Muscle of leg (tissue), 3 donors: ENCODE measurements at regions not wholly inside any gene's neighbourhood (a gene's known extent, or its start where the extent isn't known, plus 50 kb on each side); places are given as distances from the start of the nearest gene placed in this dataset.

ENCODE experiments used
- DNase-seq: peaks from one replicate; pipeline ENCODE4 v3.0.0; 2013
- H3K27ac ChIP-seq: one replicate; pipeline ENCODE4 v1.5.1; 2013; ENCODE audit warnings: mild to moderate bottlenecking, low read length, control low read depth
- H3K27me3 ChIP-seq: one replicate; pipeline ENCODE4 v1.6.1; 2013; ENCODE audit warnings: low read length; ENCODE audit not compliant: control insufficient read depth, insufficient read depth
- H3K36me3 ChIP-seq: one replicate; pipeline ENCODE4 v1.6.1; 2013; ENCODE audit warnings: low read length; ENCODE audit not compliant: control insufficient read depth, insufficient read depth
- H3K4me1 ChIP-seq: one replicate; pipeline ENCODE4 v1.6.1; 2013; ENCODE audit warnings: low read length; ENCODE audit not compliant: control insufficient read depth, insufficient read depth
- H3K4me3 ChIP-seq: one replicate; pipeline ENCODE4 v1.5.1; 2013; ENCODE audit warnings: low read length, control low read depth
- H3K9me3 ChIP-seq: replicated peaks from 2 replicates; pipeline ENCODE4 v1.6.1; 2013; ENCODE audit warnings: low read depth, low read length; ENCODE audit not compliant: control insufficient read depth
- WGBS: methylation state at CpG from one replicate; pipeline ENCODE4 v1.1.5; 2013; ENCODE audit warnings: missing lambda C conversion rate; ENCODE audit not compliant: insufficient coverage; 5-methylcytosine and 5-hydroxymethylcytosine counted together

DNA sequence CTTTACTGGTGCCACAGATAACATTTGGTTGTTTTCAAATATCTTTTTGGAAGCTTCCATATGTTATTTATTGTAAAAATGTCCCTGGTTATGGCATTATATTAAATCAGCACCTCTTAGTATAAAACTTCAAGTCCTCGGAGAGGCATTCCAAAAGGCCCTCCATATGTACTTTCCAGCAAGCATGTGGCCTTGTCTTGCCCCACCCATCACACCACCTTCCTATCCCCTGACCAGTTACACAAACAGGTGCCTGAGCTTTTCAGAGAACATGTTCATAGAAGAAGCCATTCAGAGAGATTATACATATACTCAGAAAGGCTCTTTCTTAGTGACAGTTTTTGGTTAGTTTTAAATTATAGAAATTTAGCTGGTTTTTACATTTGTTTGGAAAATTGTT, 92.4 kb upstream of the PRKG1 start:
- DNase-seq, result no peak
- Histone ChIP-seq H3K27ac (no peak overlapping the region), H3K4me3 (no peak overlapping the region), H3K36me3 (no peaks in the 10 kb centered on the region), H3K9me3 (no peaks in the 10 kb centered on the region), H3K4me1 (no peaks in the 10 kb centered on the region), H3K27me3 (no peaks in the 10 kb centered on the region)
- WGBS, result 80% methylated on average over 1 of the region's 1 CpG

- Histone ChIP-seq H3K4me3 (no peak overlapping the region), H3K27me3 (no peaks in the 10 kb centered on the region), H3K36me3 (no peaks in the 10 kb centered on the region), H3K4me1 (no peaks in the 10 kb centered on the region), H3K9me3 (no peaks in the 10 kb centered on the region), H3K27ac (no peak overlapping the region)
- no peak for DNase-seq
- no CpG with 5 or more reads among the region's 4 CpGs for WGBS
Observed at GRCh38 chr10:50982989-50983388, 91.3 kb upstream of the PRKG1 start.

GRCh38 chr10:50987934-50988333, 86.4 kb upstream of the PRKG1 start:
- no peak overlapping the region for H3K27ac ChIP-seq
- no peak overlapping the region for H3K4me3 ChIP-seq
- no peaks in the 10 kb centered on the region for H3K9me3 ChIP-seq
- DNase-seq, result no peak
- no peaks in the 10 kb centered on the region for H3K36me3 ChIP-seq
- H3K4me1 ChIP-seq, result peaks cover 10% of the 10 kb centered on the region
- H3K27me3 ChIP-seq, result peaks cover 21% of the 10 kb centered on the region
- WGBS, result no CpG with 5 or more reads among the region's 2 CpGs

- Histone ChIP-seq H3K9me3 (no peaks in the 10 kb centered on the region), H3K4me1 (peaks cover 18% of the 10 kb centered on the region), H3K27me3 (peaks cover 26% of the 10 kb centered on the region), H3K36me3 (no peaks in the 10 kb centered on the region), H3K4me3 (no peak overlapping the region), H3K27ac (no peak overlapping the region)
- 20% methylated on average over 1 of the region's 4 CpGs for WGBS
- DNase-seq, result peak; percentile 42
Observed at GRCh38 chr10:50988792-50989191, 85.5 kb upstream of the PRKG1 start.

- WGBS, result 0% methylated on average over 14 of the region's 49 CpGs
- H3K4me3 ChIP-seq, result peak overlapping the region; percentile 81
- H3K9me3 ChIP-seq, result no peaks in the 10 kb centered on the region
- peaks cover 26% of the 10 kb centered on the region for H3K27me3 ChIP-seq
- no peaks in the 10 kb centered on the region for H3K36me3 ChIP-seq
- peaks cover 21% of the 10 kb centered on the region for H3K4me1 ChIP-seq
- peak; percentile 81 for DNase-seq
- H3K27ac ChIP-seq, result peak overlapping the region; percentile 91
Observed at GRCh38 chr10:50990568-50991455, 83.5 kb upstream of the PRKG1 start.

- Histone ChIP-seq H3K4me1 (peaks cover 21% of the 10 kb centered on the region), H3K36me3 (no peaks in the 10 kb centered on the region), H3K9me3 (no peaks in the 10 kb centered on the region), H3K4me3 (peak overlapping the region; percentile 81), H3K27me3 (peaks cover 26% of the 10 kb centered on the region), H3K27ac (peak overlapping the region; percentile 91)
- DNase-seq, result peak; percentile 77
- 1% methylated on average over 64 of the region's 72 CpGs for WGBS
Observed at GRCh38 chr10:50991456-50992355, 82.6 kb upstream of the PRKG1 start.

DNA sequence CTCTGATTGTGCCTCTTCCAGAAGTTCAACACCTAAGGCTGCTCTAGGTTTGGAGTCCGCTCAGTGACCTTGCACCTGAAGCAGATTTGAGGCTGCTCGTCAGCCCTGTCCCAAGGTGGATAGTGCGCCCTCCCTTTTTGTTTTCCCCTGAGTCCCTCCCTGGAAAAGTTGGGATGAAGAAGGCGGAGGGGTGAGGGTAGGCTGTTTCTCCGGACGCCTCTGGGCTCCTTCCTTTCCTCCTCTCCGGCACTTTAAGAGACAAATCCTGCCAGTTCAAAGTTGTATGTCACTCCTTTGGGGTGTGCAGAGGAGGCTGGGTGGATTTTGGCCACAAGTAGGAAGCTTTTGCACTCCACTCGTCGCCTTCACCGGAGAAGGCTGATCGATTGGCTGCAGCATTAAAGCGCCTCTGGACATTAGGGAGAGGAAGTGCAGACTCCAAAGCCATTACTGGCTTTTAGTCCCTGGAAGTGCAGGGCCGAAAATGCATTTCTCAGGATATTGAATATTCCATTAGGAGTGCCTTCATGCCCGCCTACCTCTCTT, 81.9 kb upstream of the PRKG1 start:
- Histone ChIP-seq H3K36me3 (no peaks in the 10 kb centered on the region), H3K27ac (peak overlapping the region; percentile 83), H3K4me1 (peaks cover 21% of the 10 kb centered on the region), H3K4me3 (peak overlapping the region; percentile 81), H3K9me3 (no peaks in the 10 kb centered on the region), H3K27me3 (peaks cover 26% of the 10 kb centered on the region)
- 4% methylated on average over 10 of the region's 14 CpGs for WGBS
- DNase-seq, result peak; percentile 81

DNA sequence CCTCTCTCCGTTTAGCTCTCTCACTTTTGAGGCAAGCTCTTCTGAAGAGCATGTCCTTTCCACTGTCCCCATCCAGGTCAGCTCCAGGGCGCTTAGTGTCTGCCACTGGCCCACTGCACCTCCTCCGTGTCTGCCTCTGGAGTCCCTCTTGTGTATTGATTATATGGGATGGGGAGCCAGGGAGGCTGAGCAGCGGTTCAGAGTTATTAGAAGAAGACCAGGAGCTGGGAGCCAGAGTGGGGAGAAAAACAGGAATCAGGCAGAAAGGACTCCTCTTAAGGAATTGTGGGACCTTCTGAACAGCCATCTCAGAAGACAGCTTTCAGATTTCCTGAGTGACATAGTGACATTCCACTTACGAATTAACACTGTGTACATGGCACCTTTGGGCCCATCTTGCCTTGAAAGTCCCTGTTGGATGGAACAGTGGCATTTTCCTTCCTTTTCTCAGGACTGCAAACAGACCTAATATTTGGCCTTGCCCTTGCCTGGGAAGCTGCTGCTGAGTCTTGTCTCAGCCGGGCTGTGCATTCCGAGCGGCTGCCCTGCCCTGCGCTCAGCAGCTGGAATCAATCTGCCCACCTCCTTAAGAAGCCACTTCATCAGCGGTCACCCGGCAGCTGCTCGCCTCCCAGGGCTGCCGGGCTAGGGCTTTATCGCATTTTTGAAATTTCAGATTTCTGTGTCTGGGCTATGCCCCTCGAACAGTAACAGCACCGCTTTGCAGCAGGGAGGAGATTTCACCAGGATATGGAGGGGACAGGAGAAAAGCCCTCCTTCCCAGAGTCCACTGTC, 81.1 kb upstream of the PRKG1 start:
- H3K27me3 ChIP-seq, result peaks cover 26% of the 10 kb centered on the region
- H3K27ac ChIP-seq, result peak overlapping the region; percentile 83
- H3K4me3 ChIP-seq, result peak overlapping the region; percentile 81
- H3K4me1 ChIP-seq, result peaks cover 21% of the 10 kb centered on the region
- H3K9me3 ChIP-seq, result no peaks in the 10 kb centered on the region
- WGBS, result 24% methylated on average over 12 of the region's 16 CpGs
- H3K36me3 ChIP-seq, result no peaks in the 10 kb centered on the region
- peak; percentile 45 for DNase-seq

DNA sequence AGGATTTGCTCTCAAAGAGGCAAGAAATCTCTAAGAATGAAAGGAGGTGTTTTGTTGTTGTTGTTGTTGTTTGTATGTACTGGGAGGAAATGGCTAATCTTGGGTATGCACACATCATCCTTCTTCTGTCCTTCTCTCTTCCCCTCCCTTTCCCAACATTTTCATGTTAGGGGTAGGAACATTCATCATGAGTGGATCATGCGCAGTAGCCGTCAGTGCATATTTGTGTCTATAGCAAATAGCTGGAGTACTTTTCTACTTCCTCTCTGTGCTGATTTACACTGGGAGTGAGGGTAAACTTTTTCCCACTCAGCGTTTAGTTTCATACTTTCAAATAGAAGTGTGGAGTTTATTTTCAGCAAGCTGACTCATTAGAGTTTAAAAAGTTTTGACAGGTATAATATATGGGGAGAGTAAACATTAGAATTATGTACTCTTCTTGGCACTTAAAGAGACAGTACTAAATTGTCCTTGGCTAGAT, 80.5 kb upstream of the PRKG1 start:
- Histone ChIP-seq H3K27ac (peak overlapping the region; percentile 83), H3K27me3 (peaks cover 26% of the 10 kb centered on the region), H3K4me1 (peaks cover 21% of the 10 kb centered on the region), H3K4me3 (peak overlapping the region; percentile 81), H3K9me3 (no peaks in the 10 kb centered on the region), H3K36me3 (no peaks in the 10 kb centered on the region)
- peak; percentile 50 for DNase-seq
- no CpG with 5 or more reads among the region's 3 CpGs for WGBS
